ENCODE measurements at regions not wholly inside any gene's neighbourhood (a gene's known extent, or its start where the extent isn't known, plus 50 kb on each side); places are given as distances from the start of the nearest gene placed in this dataset.

GRCh38 chr1:182149411-182149965 lies 88.0 kb upstream of the ZNF648 start:
- peak; percentile 68 to 70 for ATAC-seq

- ATAC-seq = no peak
Observed at GRCh38 chr1:182147951-182148350, 86.4 kb upstream of the ZNF648 start.

GRCh38 chr1:182147136-182147820 lies 85.8 kb upstream of the ZNF648 start:
- ATAC-seq = peak in 1 of 2 donors; percentile 21

- no peak for ATAC-seq
Observed at GRCh38 chr1:182146286-182146685, 84.8 kb upstream of the ZNF648 start.

GRCh38 chr1:182145441-182145840 lies 83.9 kb upstream of the ZNF648 start:
- no peak for ATAC-seq

- ATAC-seq = no peak
Observed at GRCh38 chr1:182144646-182145030, 83.1 kb upstream of the ZNF648 start.

GRCh38 chr1:182143825-182144645 lies 82.5 kb upstream of the ZNF648 start:
- ATAC-seq = peak in 1 of 2 donors; percentile 25

- peak; percentile 32 to 58 for ATAC-seq
Observed at GRCh38 chr1:182143154-182143657, 81.7 kb upstream of the ZNF648 start.

- ATAC-seq = no peak
Observed at GRCh38 chr1:182142621-182143020, 81.1 kb upstream of the ZNF648 start.

GRCh38 chr1:182141040-182141439 lies 79.5 kb upstream of the ZNF648 start:
- no peak for ATAC-seq

GRCh38 chr1:182139496-182139895 lies 78.0 kb upstream of the ZNF648 start:
- ATAC-seq = no peak

- ATAC-seq = no peak
Observed at GRCh38 chr1:182137546-182137945, 76.0 kb upstream of the ZNF648 start.

- no peak for ATAC-seq
Observed at GRCh38 chr1:182135946-182136345, 74.4 kb upstream of the ZNF648 start.

GRCh38 chr1:182134257-182134656 lies 72.7 kb upstream of the ZNF648 start:
- ATAC-seq = no peak

- no peak for ATAC-seq
Observed at GRCh38 chr1:182133181-182133580, 71.7 kb upstream of the ZNF648 start.

- ATAC-seq = no peak
Observed at GRCh38 chr1:182129398-182129797, 67.9 kb upstream of the ZNF648 start.

GRCh38 chr1:182128502-182128901 lies 67.0 kb upstream of the ZNF648 start:
- ATAC-seq = no peak

- ATAC-seq = no peak
Observed at GRCh38 chr1:182127656-182128055, 66.1 kb upstream of the ZNF648 start.

- no peak for ATAC-seq
Observed at GRCh38 chr1:182126272-182126800, 64.8 kb upstream of the ZNF648 start.

GRCh38 chr1:182122913-182123260 lies 61.4 kb upstream of the ZNF648 start:
- ATAC-seq = no peak

- no peak for ATAC-seq
Observed at GRCh38 chr1:182122256-182122912, 60.9 kb upstream of the ZNF648 start.

GRCh38 chr1:182121787-182122186 lies 60.3 kb upstream of the ZNF648 start:
- no peak for ATAC-seq

Data from activated CD4-positive, CD25-positive, alpha-beta regulatory T cell treated with anti-CD3 and anti-CD28 coated beads, Interleukin-2, amount 50 U/mL, for 24 hours (primary cell).